Breast epithelium (tissue), 3 donors: ENCODE measurements at regions not wholly inside any gene's neighbourhood (a gene's known extent, or its start where the extent isn't known, plus 50 kb on each side); places are given as distances from the start of the nearest gene placed in this dataset.

Experiments
- POLR2AphosphoS5 ChIP-seq, 3 donors: sonication (generic); formaldehyde crosslinking; IDR thresholded peaks; one replicate each; pipeline ENCODE4 v1.6.1; 2017; ENCODE audit warnings: antibody characterized with exemption in 3 of 3
- TF ChIP-seq, protein P1 (sequence below), 3 donors: fragments of 450-650 bp; IDR thresholded peaks; one replicate each; pipeline ENCODE4 v1.5.1; 2016 to 2017; ENCODE audit warnings: antibody characterized with exemption in 3 of 3, mild to moderate bottlenecking in 3 of 3, moderate library complexity in 3 of 3

DNA sequence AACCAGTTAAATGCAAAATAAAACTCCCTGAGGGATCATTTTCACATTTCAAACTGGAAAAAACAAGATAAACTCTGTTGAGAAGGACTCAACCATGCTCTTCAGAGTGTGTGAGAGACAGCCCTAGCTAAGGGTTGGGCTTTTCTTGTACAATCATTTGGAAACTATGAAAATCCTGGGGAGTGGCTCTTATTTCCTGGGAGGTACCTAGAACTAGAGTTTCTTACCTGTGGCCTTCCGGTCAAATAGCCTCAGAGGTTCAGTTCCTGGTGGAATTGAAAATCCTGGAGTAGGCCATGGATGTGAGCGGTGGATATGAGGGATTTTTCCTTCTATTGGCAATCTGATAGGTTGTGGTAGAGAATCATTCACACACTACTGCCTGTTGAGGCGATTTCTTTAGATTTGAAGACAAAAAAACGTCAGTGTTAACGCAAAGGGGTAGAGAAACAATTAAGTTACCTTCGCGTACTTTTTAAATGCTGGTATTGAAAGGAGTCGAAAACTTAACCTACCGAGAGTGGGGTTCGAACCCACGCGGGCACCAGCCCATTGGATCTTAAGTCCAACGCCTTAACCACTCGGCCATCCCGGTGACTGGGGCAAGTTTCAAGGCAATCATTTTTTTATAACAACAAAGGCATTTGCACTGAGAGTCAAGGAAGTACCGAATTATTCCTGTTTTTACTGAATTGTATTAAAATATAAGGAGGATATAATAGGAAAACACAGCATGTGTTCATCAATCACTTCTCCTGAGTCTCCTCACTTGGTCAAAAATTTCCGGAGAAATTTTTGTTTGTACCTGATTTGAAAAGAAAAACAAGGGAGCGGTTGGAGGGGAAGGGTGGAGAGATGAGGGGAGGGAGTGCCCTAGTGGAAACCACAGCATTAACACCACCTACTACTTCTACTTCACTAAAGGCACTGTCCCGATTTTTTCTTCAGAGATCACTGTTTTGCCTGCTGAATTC, 191.3 kb downstream of the OR2B2 start:
- TF ChIP-seq, protein P1, sequence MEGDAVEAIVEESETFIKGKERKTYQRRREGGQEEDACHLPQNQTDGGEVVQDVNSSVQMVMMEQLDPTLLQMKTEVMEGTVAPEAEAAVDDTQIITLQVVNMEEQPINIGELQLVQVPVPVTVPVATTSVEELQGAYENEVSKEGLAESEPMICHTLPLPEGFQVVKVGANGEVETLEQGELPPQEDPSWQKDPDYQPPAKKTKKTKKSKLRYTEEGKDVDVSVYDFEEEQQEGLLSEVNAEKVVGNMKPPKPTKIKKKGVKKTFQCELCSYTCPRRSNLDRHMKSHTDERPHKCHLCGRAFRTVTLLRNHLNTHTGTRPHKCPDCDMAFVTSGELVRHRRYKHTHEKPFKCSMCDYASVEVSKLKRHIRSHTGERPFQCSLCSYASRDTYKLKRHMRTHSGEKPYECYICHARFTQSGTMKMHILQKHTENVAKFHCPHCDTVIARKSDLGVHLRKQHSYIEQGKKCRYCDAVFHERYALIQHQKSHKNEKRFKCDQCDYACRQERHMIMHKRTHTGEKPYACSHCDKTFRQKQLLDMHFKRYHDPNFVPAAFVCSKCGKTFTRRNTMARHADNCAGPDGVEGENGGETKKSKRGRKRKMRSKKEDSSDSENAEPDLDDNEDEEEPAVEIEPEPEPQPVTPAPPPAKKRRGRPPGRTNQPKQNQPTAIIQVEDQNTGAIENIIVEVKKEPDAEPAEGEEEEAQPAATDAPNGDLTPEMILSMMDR (IDR thresholded peaks at IDR 0.05): no peak
- TF ChIP-seq POLR2AphosphoS5 (IDR thresholded peaks at IDR 0.05): no peak
